M059J (cell line): ENCODE measurements at regions not wholly inside any gene's neighbourhood (a gene's known extent, or its start where the extent isn't known, plus 50 kb on each side); places are given as distances from the start of the nearest gene placed in this dataset.

Experiments used
- DNase-seq: peaks from one replicate; pipeline ENCODE4 v3.0.0-alpha.2; 2012; ENCODE audit warnings: low read depth

GRCh38 chr11:92531065-92531739 lies 306.6 kb downstream of the FAT3 start:
- no peak for DNase-seq

DNA sequence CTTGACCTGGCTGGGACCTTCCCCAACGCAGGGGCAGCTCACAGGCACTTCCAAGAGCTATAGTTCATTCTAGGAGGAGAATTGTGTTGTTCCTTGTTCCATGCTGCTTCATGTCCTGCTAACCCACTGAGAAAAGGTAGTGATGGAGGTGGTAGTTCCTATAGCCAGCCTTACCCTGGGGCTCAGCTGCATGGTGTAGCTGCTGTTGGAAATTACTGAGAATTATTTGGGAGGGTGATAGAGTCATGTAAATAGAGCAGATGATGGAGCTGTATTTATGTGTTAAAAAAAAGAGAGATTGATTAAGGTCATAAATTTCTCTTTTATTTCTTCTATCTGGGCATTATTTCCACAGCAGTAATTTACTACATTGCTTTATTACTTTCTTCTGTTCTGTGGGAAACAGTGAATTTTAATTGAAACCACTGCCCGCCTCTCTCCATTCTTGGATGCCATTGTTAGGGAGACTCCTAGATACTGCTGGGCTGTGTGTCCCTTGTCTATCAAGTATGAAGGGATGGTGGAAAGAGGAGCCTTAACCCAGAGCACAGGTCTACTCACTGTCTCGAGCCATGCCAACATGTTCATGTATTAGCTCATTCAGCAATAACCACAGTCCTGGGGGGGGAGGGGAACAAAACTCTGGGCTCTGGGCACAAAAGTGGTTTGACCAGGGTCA lies 309.2 kb downstream of the FAT3 start:
- peak; percentile 18 for DNase-seq

DNA sequence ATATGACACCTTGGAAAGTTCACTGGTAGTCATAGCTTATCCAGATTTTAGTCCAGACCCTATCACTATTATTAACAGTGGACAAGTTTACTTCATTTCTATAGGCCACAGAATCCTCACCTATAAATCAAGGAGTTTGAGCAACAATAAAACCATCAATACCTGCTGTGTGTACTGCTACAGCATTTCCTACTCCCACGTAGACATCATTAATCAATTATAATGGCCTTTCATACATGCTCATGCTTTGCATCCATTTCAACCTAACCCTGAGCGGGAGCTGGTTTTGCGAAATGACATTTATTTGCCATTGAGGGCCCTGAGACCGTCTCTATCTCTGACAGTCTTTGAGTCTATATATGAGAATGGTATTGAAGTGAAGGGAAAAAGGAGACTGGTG lies 312.3 kb downstream of the FAT3 start:
- DNase-seq: no peak

GRCh38 chr11:92540096-92540495 lies 315.5 kb downstream of the FAT3 start:
- DNase-seq: no peak

DNA sequence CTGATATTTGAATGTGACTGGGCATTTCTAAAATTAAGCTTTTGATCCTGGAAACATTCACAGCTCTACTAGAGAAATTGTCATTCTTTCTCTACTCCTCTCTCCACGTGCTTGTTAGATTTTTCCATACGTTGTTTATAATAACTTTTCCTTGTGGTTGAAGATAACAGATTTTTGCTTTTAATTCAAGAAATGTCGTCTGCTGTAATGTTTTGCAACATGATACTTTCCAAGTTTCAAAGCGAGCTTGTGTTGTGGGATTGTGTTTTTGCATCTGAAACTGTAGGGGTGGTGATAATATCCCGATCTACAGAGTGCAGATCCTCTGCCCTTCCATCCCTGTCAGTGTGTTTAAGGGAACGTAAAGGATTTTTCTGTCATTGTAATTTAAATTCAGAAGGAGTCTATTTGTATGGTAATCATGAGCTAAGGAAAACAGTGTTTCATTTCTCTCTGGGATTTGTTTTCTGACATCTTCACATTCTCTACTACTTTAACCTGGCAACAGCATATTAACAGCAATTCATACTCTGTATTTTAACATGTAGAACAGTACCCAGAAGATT lies 321.4 kb downstream of the FAT3 start:
- DNase-seq: no peak

GRCh38 chr11:92546603-92547002 lies 322.0 kb downstream of the FAT3 start:
- no peak for DNase-seq

DNA sequence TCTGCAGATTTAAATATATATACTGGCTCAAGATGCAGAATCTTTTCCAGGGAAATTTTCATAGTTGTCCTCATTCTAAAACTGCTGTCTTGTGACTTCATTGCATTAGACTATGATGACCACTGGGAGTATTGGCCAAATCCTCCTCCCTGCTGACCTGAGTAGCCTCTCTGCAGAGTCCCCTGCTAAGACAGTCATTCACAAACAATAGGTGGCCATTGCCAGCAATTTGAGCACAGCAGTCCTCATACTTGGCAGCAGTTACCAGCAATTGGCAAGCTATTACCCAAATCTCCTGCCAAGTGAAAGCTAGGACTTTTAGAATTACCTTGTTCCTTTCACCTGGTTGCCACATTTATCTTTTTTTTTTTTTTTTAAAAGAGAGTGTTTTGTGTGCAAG lies 325.8 kb downstream of the FAT3 start:
- no peak for DNase-seq

- DNase-seq: no peak
These were observed 326.3 kb downstream of the FAT3 start for GRCh38 chr11:92550871-92551270.

DNA sequence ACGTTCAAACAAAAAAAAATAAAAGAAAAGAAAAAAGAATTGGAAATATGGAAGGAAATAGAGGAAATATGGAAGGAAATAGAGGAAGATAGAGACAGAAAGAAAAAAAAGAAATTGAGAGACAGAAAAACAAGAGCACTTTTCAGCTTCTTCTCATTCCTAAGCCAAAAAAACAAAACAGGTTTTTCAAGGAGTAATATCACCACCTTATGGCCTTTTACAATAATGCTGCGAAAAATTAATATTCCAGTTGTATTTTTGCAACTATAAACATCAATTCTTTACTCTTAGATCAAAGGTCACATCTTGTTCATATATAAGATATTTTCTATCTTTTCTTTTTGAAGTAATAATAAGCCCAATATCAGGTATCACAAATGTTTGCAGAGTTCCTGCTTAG lies 328.3 kb downstream of the FAT3 start:
- peak; percentile 6 for DNase-seq

DNA sequence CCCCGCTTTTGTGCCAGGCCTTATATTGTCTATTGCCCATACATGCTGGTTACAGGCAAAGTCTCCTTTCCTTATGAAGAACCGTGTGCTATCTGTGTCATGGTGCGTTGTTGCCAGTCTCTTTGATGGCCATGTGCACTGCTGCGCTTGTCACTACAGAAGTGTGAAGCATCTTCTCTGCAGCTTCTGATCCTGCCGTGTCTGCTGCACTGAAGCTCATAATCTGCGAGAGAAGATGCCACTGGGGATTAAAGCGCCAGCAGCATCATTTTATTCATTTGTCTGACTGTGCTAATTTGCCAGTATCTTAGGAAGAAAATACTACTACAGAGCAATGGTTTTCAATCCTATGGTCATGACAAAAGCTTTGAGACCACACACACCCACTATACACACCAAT lies 330.1 kb downstream of the FAT3 start:
- DNase-seq: no peak

DNA sequence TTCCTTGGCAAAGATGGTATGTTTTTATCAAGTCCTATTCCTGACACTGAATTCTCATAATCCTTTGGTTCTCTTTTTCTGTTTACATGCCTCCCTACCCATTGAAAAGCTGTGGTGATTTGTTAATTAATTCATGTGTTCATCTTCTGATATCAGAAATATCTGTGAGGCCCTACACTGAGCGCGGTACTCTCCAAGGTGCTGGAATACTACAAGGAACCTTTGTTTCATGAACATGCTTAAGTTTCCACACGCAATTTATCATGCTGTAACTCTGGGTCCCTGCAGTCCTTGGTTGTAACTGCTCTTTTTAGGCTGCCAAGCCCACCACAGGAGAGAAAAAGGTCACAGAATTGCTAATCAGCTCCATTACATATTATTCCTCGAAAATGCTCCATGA lies 331.8 kb downstream of the FAT3 start:
- peak; percentile 13 for DNase-seq

DNA sequence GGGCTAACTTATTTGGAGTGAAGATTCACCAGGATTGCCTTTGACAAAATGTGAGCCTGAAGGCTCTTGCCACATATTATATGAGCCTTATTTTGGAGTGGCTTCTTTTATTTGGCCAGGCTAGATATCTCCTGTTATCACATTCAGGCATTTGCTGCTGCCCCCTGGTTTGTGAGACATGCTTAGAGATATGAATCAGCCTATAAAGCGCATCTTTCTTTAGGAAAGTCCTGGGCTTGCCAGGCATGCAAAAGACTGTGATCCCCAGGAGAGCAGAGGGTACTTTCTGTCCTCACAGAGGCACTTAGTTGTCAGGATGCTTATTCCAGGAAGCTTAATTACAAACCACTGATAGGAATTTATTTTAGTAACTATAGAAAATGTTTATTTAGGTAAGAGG lies 333.3 kb downstream of the FAT3 start:
- DNase-seq: peak; percentile 2

GRCh38 chr11:92558323-92558722 lies 333.7 kb downstream of the FAT3 start:
- no peak for DNase-seq

GRCh38 chr11:92569726-92570125 lies 345.1 kb downstream of the FAT3 start:
- no peak for DNase-seq

DNA sequence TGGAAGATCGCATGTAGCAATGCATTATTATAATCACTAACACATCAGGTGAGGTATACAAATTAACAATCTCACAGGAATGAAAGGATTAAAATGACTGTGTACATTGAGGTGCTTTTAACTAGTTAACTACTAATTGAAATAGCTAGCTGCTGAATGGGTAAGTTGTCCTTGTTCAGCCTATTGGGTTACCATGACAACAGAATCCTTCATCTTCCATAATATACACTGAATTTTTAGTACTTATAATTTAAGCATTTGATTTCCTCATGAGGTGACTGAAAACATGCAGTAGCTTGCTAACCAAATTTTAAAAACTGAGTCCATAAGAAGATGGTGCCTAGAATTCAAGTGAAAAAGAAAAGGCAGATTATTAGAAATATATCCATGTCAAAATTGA lies 347.9 kb downstream of the FAT3 start:
- no peak for DNase-seq

- no peak for DNase-seq
These were observed 351.7 kb downstream of the FAT3 start for GRCh38 chr11:92576315-92576714.

GRCh38 chr11:92580908-92581307 lies 356.3 kb downstream of the FAT3 start:
- DNase-seq: no peak

GRCh38 chr11:92588393-92588792 lies 363.8 kb downstream of the FAT3 start:
- no peak for DNase-seq

- no peak for DNase-seq
These were observed 364.9 kb downstream of the FAT3 start for GRCh38 chr11:92589512-92589911.

- DNase-seq: no peak
These were observed 366.9 kb downstream of the FAT3 start for GRCh38 chr11:92591521-92591920.

DNA sequence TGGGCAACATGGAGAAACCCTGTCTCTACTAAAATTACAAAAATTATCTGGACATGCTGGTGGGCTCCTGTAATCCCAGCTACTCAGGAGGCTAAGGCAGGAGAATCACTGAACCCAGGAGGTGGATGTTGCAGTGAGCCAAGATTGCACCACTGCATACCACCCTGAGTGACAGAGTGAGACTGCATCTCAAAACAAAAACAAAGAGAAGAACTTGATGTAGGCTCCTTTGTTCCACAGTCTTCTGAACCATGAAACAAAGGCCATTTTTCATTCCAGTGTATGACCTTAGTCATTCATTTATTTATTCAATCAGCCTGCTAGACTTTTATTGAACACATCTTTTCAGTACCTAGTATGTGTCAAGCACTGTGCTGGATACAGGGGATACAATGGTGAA lies 369.6 kb downstream of the FAT3 start:
- DNase-seq: no peak

- no peak for DNase-seq
These were observed 370.4 kb downstream of the FAT3 start for GRCh38 chr11:92595052-92595451.

DNA sequence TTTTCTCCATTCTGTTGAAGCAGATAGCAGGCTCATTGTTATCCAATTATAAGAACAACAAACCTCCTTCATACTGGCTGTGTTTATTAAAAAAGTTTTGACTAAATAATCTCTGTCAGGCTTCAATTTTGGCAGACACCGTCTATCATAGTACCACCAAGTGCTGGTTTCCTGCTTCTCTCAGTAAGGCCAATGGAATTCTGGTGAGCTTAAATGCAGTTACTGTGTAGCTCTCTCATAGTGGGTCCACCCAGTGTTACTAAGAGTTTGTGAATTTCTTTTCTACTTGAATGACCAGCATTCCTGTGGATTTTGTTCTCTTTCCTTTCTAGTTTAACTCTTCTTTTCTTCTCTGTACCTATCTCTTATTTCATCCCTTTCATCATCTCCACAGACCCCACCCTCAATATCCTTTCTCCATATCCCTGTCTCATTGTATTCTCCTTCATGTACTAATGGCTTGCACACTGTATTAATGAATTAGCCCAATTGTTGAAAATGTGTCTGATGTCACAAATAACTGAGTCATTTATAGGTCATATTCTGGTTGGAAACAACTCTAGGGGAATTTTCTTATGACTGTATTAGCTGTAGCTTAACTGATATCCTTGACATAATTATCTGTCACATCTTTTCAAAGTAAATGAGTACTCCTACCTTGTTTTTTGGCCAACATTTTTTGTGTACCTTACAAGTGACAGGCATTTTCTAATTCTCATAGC lies 372.1 kb downstream of the FAT3 start:
- DNase-seq: peak; percentile 38
